DMS79 (cell line): ENCODE measurements at regions not wholly inside any gene's neighbourhood (a gene's known extent, or its start where the extent isn't known, plus 50 kb on each side); places are given as distances from the start of the nearest gene placed in this dataset.
"Not testable (repeated sequence)": the region's sequence is repeated elsewhere in the genome, so short reads cannot be mapped to it uniquely, and the experiment has no call there.

Source experiments
- DNase-seq: peaks from one replicate; lab custom pipeline; 2025; lab: John Stamatoyannopoulos, UW

GRCh38 chr3:115204475-115204874, 57.4 kb upstream of the ZBTB20 start:
- DNase-seq, result no peak

- no peak for DNase-seq
These were observed 61.1 kb upstream of the ZBTB20 start for GRCh38 chr3:115208066-115208750.

- DNase-seq, result no peak
These were observed 64.9 kb upstream of the ZBTB20 start for GRCh38 chr3:115211810-115212492.

- no peak for DNase-seq
These were observed 65.5 kb upstream of the ZBTB20 start for GRCh38 chr3:115212615-115213014.

- DNase-seq, result not testable (repeated sequence)
These were observed 66.0 kb upstream of the ZBTB20 start for GRCh38 chr3:115213052-115213451.

- DNase-seq, result no peak
These were observed 70.2 kb upstream of the ZBTB20 start for GRCh38 chr3:115217292-115217677.

- peak; percentile 8 for DNase-seq
These were observed 70.8 kb upstream of the ZBTB20 start for GRCh38 chr3:115217678-115218451.

- DNase-seq, result no peak
These were observed 71.8 kb upstream of the ZBTB20 start for GRCh38 chr3:115218859-115219258.

GRCh38 chr3:115224687-115225086, 77.6 kb upstream of the ZBTB20 start:
- no peak for DNase-seq

- DNase-seq, result no peak
These were observed 79.9 kb upstream of the ZBTB20 start for GRCh38 chr3:115226844-115227445.

GRCh38 chr3:115227461-115227860, 80.4 kb upstream of the ZBTB20 start:
- no peak for DNase-seq

GRCh38 chr3:115228266-115228665, 81.2 kb upstream of the ZBTB20 start:
- DNase-seq, result no peak

GRCh38 chr3:115232167-115232566, 85.1 kb upstream of the ZBTB20 start:
- DNase-seq, result no peak

GRCh38 chr3:115233021-115233420, 85.9 kb upstream of the ZBTB20 start:
- DNase-seq, result no peak

GRCh38 chr3:115236496-115236895, 89.4 kb upstream of the ZBTB20 start:
- DNase-seq, result no peak

GRCh38 chr3:115239717-115240116, 92.6 kb upstream of the ZBTB20 start:
- DNase-seq, result no peak

- no peak for DNase-seq
These were observed 97.3 kb upstream of the ZBTB20 start for GRCh38 chr3:115244350-115244749.

- no peak for DNase-seq
These were observed 98.3 kb upstream of the ZBTB20 start for GRCh38 chr3:115245438-115245837.

- DNase-seq, result no peak
These were observed 98.8 kb upstream of the ZBTB20 start for GRCh38 chr3:115245899-115246298.

- no peak for DNase-seq
These were observed 99.5 kb upstream of the ZBTB20 start for GRCh38 chr3:115246461-115247020.

- no peak for DNase-seq
These were observed 101.2 kb upstream of the ZBTB20 start for GRCh38 chr3:115248274-115248673.

- DNase-seq, result no peak
These were observed 104.4 kb upstream of the ZBTB20 start for GRCh38 chr3:115251509-115251908.
